WERI-Rb-1 (cell line): ENCODE measurements at regions not wholly inside any gene's neighbourhood (a gene's known extent, or its start where the extent isn't known, plus 50 kb on each side); places are given as distances from the start of the nearest gene placed in this dataset.

ENCODE experiments used
- DNase-seq: peaks from one replicate; pipeline ENCODE4 v3.0.0-alpha.2; 2020
- H3K27ac ChIP-seq: fragments of 250-450 bp; sonication (Bioruptor Pico); 2 replicates; pipeline ENCODE4 v1.5.1; 2020; ENCODE audit warnings: mild to moderate bottlenecking, moderate library complexity
- H3K27me3 ChIP-seq: fragments of 250-450 bp; sonication (Bioruptor Pico); 2 replicates; pipeline ENCODE4 v1.5.1; 2021; ENCODE audit warnings: mild to moderate bottlenecking, low read depth, moderate library complexity; ENCODE audit not compliant: insufficient read depth, severe bottlenecking
- H3K36me3 ChIP-seq: fragments of 250-450 bp; sonication (Bioruptor Pico); 2 replicates; pipeline ENCODE4 v1.5.1; 2020; ENCODE audit warnings: mild to moderate bottlenecking, moderate library complexity
- H3K4me3 ChIP-seq: 2 replicates; pipeline ENCODE4 v1.5.1; 2011; ENCODE audit warnings: low read depth, mild to moderate bottlenecking, control low read depth, low read length
- H3K9me3 ChIP-seq: fragments of 250-450 bp; sonication (Bioruptor Pico); 2 replicates; pipeline ENCODE4 v1.5.1; 2021; ENCODE audit warnings: mild to moderate bottlenecking, moderate library complexity; ENCODE audit not compliant: severe bottlenecking
- CTCF ChIP-seq: IDR thresholded peaks from 2 replicates; pipeline ENCODE4 v1.5.1; 2011; ENCODE audit warnings: low read depth, mild to moderate bottlenecking, control low read depth, inconsistent platforms, low read length

- Histone ChIP-seq H3K9me3 (peaks cover 6% of the 10 kb centered on the region), H3K27me3 (no peaks in the 10 kb centered on the region), H3K27ac (no peak overlapping the region), H3K4me3 (no peak overlapping the region), H3K36me3 (no peaks in the 10 kb centered on the region)
- DNase-seq, result no peak
- no peak for TF ChIP-seq CTCF
Observed at GRCh38 chr1:82792151-82792550, 991.4 kb downstream of the ADGRL2 start.

GRCh38 chr1:82790556-82790955 is 989.8 kb downstream of the ADGRL2 start:
- DNase-seq, result no peak
- no peak for TF ChIP-seq CTCF
- H3K36me3 ChIP-seq, result no peaks in the 10 kb centered on the region

GRCh38 chr1:82788660-82789059 is 987.9 kb downstream of the ADGRL2 start:
- no peak for TF ChIP-seq CTCF

More at GRCh38 chr1:82790556-82790955, 989.8 kb downstream of the ADGRL2 start:
- no peak overlapping the region for H3K4me3 ChIP-seq
- no peaks in the 10 kb centered on the region for H3K27me3 ChIP-seq
- H3K27ac ChIP-seq, result no peak overlapping the region
- peaks cover 6% of the 10 kb centered on the region for H3K9me3 ChIP-seq

GRCh38 chr1:82788038-82788437 is 987.3 kb downstream of the ADGRL2 start:
- TF ChIP-seq CTCF, result no peak
- Histone ChIP-seq H3K36me3 (no peaks in the 10 kb centered on the region), H3K4me3 (no peak overlapping the region), H3K27ac (no peak overlapping the region), H3K9me3 (peaks cover 6% of the 10 kb centered on the region), H3K27me3 (no peaks in the 10 kb centered on the region)
- DNase-seq, result no peak

More at GRCh38 chr1:82788660-82789059, 987.9 kb downstream of the ADGRL2 start:
- no peak overlapping the region for H3K27ac ChIP-seq
- peaks cover 6% of the 10 kb centered on the region for H3K9me3 ChIP-seq
- H3K4me3 ChIP-seq, result no peak overlapping the region
- no peak for DNase-seq
- H3K36me3 ChIP-seq, result no peaks in the 10 kb centered on the region
- no peaks in the 10 kb centered on the region for H3K27me3 ChIP-seq

- no peak overlapping the region for H3K27ac ChIP-seq
- DNase-seq, result no peak
- no peaks in the 10 kb centered on the region for H3K36me3 ChIP-seq
- no peaks in the 10 kb centered on the region for H3K27me3 ChIP-seq
- H3K4me3 ChIP-seq, result no peak overlapping the region
- H3K9me3 ChIP-seq, result peaks cover 6% of the 10 kb centered on the region
- TF ChIP-seq CTCF, result no peak
Observed at GRCh38 chr1:82786883-82787282, 986.1 kb downstream of the ADGRL2 start.

- Histone ChIP-seq H3K27ac (no peak overlapping the region), H3K27me3 (no peaks in the 10 kb centered on the region), H3K4me3 (no peak overlapping the region), H3K36me3 (no peaks in the 10 kb centered on the region), H3K9me3 (peaks cover under 1% of the 10 kb centered on the region)
- no peak for TF ChIP-seq CTCF
- DNase-seq, result no peak
Observed at GRCh38 chr1:82785268-82785790, 984.6 kb downstream of the ADGRL2 start.
